H1 (cell line): ENCODE measurements at regions not wholly inside any gene's neighbourhood (a gene's known extent, or its start where the extent isn't known, plus 50 kb on each side); places are given as distances from the start of the nearest gene placed in this dataset.

ENCODE experiments used
- ATF2 ChIP-seq: IDR thresholded peaks from 2 replicates; pipeline ENCODE4 v1.6.1; 2012; ENCODE audit warnings: low read length, inconsistent platforms
- ATF3 ChIP-seq: IDR thresholded peaks from 2 replicates; pipeline ENCODE4 v1.6.1; 2011; ENCODE audit warnings: low read depth, mild to moderate bottlenecking, low read length; ENCODE audit not compliant: insufficient read depth
- CTCF ChIP-seq, 3 experiments: IDR thresholded peaks; 1 replicate in 2 of 3; 2 replicates in 1 of 3; pipeline versions ENCODE4 v1.5.1 to v1.6.1; 2011; ENCODE audit warnings: low read length in 3 of 3, mild to moderate bottlenecking in 3 of 3, inconsistent platforms in 2 of 3, low read depth in 1 of 3, moderate library complexity in 1 of 3; ENCODE audit not compliant: insufficient read depth in 1 of 3; ENCODE audit errors: control extremely low read depth in 1 of 3
- EZH2 ChIP-seq: fragments of 200-600 bp; sonication (generic); IDR thresholded peaks from 2 replicates; pipeline ENCODE4 v1.7.1; 2012; ENCODE audit warnings: low read depth, mild to moderate bottlenecking, moderate library complexity, low read length, inconsistent platforms; ENCODE audit not compliant: severe bottlenecking
- NANOG ChIP-seq: IDR thresholded peaks from 2 replicates; pipeline ENCODE4 v1.6.1; 2011; ENCODE audit warnings: low read length, low read depth, mild to moderate bottlenecking, inconsistent platforms; ENCODE audit not compliant: insufficient read depth, poor library complexity, severe bottlenecking
- POLR2A ChIP-seq, 2 experiments: IDR thresholded peaks; 1 replicate in 1 of 2; 2 replicates in 1 of 2; pipeline ENCODE4 v1.6.1; 2011; ENCODE audit warnings: low read depth in 2 of 2, low read length in 2 of 2, mild to moderate bottlenecking in 2 of 2; ENCODE audit errors: control extremely low read depth in 1 of 2
- POLR2AphosphoS5 ChIP-seq: IDR thresholded peaks from 2 replicates; pipeline ENCODE4 v1.6.1; 2011; ENCODE audit warnings: low read depth, low read length
- RNF2 ChIP-seq: fragments of 200-900, 300-1000 bp; sonication (generic); IDR thresholded peaks from 2 replicates; pipeline ENCODE4 v1.7.1; 2016; ENCODE audit warnings: borderline replicate concordance, low read depth, mild to moderate bottlenecking, antibody characterized with exemption, low read length; ENCODE audit not compliant: poor library complexity, severe bottlenecking; ENCODE audit errors: missing control alignments
- SRF ChIP-seq: IDR thresholded peaks from 2 replicates; pipeline ENCODE4 v1.6.1; 2011; ENCODE audit warnings: mild to moderate bottlenecking, low read depth, low read length, moderate library complexity
- USF2 ChIP-seq: IDR thresholded peaks from 2 replicates; pipeline ENCODE4 v1.6.1; 2011; ENCODE audit warnings: low read length, improper control_type of control experiment

- TF ChIP-seq NANOG (no peak), POLR2A (IDR thresholded peaks at IDR 0.05; ENCODE audit: control extremely low read depth in 1 of 2, low read depth in 2 of 2, low read length in 2 of 2) (no peak), RNF2 (no peak), ATF3 (no peak), USF2 (no peak), CTCF (IDR thresholded peaks at IDR 0.05; ENCODE audit: control extremely low read depth in 1 of 3, insufficient read depth in 1 of 3, low read depth in 1 of 3, low read length in 3 of 3) (no peak), EZH2 (no peak), POLR2AphosphoS5 (no peak), SRF (no peak), ATF2 (no peak)
Measured at GRCh38 chr7:113657603-113658002, 261.2 kb downstream of the PPP1R3A start.
